WTC11 (cell line): ENCODE measurements at regions not wholly inside any gene's neighbourhood (a gene's known extent, or its start where the extent isn't known, plus 50 kb on each side); places are given as distances from the start of the nearest gene placed in this dataset.

Source experiments
- CBFB ChIP-seq: sonication (generic); formaldehyde crosslinking; IDR thresholded peaks from 2 replicates; pipeline ENCODE4 v1.8.1; 2022; ENCODE audit warnings: mild to moderate bottlenecking, low read depth, missing genetic modification reagents
- CTCF ChIP-seq: fragments of 200-600 bp; IDR thresholded peaks from 2 replicates; pipeline ENCODE4 v1.8.0; 2022; ENCODE audit warnings: antibody characterized with exemption
- E2F5 ChIP-seq: sonication (generic); formaldehyde crosslinking; IDR thresholded peaks from 2 replicates; pipeline ENCODE4 v1.8.1; 2022; ENCODE audit warnings: mild to moderate bottlenecking, moderate library complexity, missing genetic modification reagents
- FOXP1 ChIP-seq: sonication (generic); formaldehyde crosslinking; IDR thresholded peaks from 2 replicates; pipeline ENCODE4 v1.8.0; 2022; ENCODE audit warnings: missing genetic modification reagents, mild to moderate bottlenecking, moderate library complexity, borderline replicate concordance
- HMGA2 ChIP-seq: fragments of 250-450 bp; sonication (Bioruptor Pico); IDR thresholded peaks from 2 replicates; pipeline ENCODE4 v1.4.0; 2021; ENCODE audit warnings: mild to moderate bottlenecking, moderate library complexity
- HMGXB4 ChIP-seq: sonication (generic); formaldehyde crosslinking; IDR thresholded peaks from 2 replicates; pipeline ENCODE4 v1.8.1; 2023; ENCODE audit warnings: mild to moderate bottlenecking, moderate library complexity, missing genetic modification reagents
- ZBTB43 ChIP-seq: sonication (generic); formaldehyde crosslinking; IDR thresholded peaks from 2 replicates; pipeline ENCODE4 v1.8.1; 2023; ENCODE audit warnings: mild to moderate bottlenecking, missing genetic modification reagents
- ZNF317 ChIP-seq: sonication (generic); formaldehyde crosslinking; IDR thresholded peaks from 2 replicates; pipeline ENCODE4 v1.8.1; 2023; ENCODE audit warnings: low read depth, mild to moderate bottlenecking, moderate library complexity, missing genetic modification reagents, borderline replicate concordance

- no peak for TF ChIP-seq CTCF
- TF ChIP-seq CBFB (CRISPR knock-in tag) = no peak
- no peak for TF ChIP-seq FOXP1 (CRISPR knock-in tag)
- no peak for TF ChIP-seq ZNF317 (CRISPR knock-in tag)
- TF ChIP-seq HMGXB4 (CRISPR knock-in tag) = no peak
- no peak for TF ChIP-seq ZBTB43 (CRISPR knock-in tag)
- TF ChIP-seq HMGA2 (CRISPR knock-in tag) = no peak
- TF ChIP-seq E2F5 = no peak
These were observed 142.0 kb upstream of the GMDS start for GRCh38 chr6:2387445-2387844.
